T-helper 17 cell (primary cell): ENCODE measurements at regions not wholly inside any gene's neighbourhood (a gene's known extent, or its start where the extent isn't known, plus 50 kb on each side); places are given as distances from the start of the nearest gene placed in this dataset.
"Not testable (repeated sequence)": the region's sequence is repeated elsewhere in the genome, so short reads cannot be mapped to it uniquely, and the experiment has no call there.

Experiments
- ATAC-seq: fragments of 150-1000 bp; cut with Tn5 transposase; 2 replicates; pipeline ENCODE4 v1.10.0; 2021; ENCODE audit warnings: mild to moderate bottlenecking, moderate library complexity
- DNase-seq, 3 donors: peaks; one replicate each; pipeline versions ENCODE4 v3.0.0 to v3.0.0-alpha.2; 2020 to 2021
- H3K9me3 ChIP-seq: one replicate; pipeline ENCODE4 v1.7.0; 2013; ENCODE audit warnings: low read length, mild to moderate bottlenecking; ENCODE audit not compliant: control insufficient read depth, poor library complexity, severe bottlenecking
- H3K27ac Mint-ChIP-seq: one replicate; pipeline ENCODE4 v1.8.0; 2022; ENCODE audit warnings: mild to moderate bottlenecking, moderate library complexity, mixed read lengths
- H3K27me3 Mint-ChIP-seq: one replicate; pipeline ENCODE4 v1.8.0; 2022; ENCODE audit warnings: mixed read lengths
- H3K36me3 Mint-ChIP-seq: one replicate; pipeline ENCODE4 v1.8.0; 2022; ENCODE audit warnings: low read depth, mixed read lengths
- H3K4me1 Mint-ChIP-seq: one replicate; pipeline ENCODE4 v1.8.0; 2022; ENCODE audit warnings: mild to moderate bottlenecking, mixed read lengths
- H3K4me3 Mint-ChIP-seq: one replicate; pipeline ENCODE4 v1.8.0; 2022; ENCODE audit warnings: mild to moderate bottlenecking, moderate library complexity, mixed read lengths

GRCh38 chr5:93220431-93220830 lies 360.6 kb downstream of the NR2F1-AS1 start:
- Mint-ChIP-seq H3K27ac (no peak overlapping the region), H3K36me3 (no peaks in the 10 kb centered on the region), H3K4me1 (no peaks in the 10 kb centered on the region), H3K4me3 (no peak overlapping the region), H3K27me3 (no peaks in the 10 kb centered on the region)
- no peaks in the 10 kb centered on the region for H3K9me3 ChIP-seq
- ATAC-seq (no peak), DNase-seq (no peak)

- H3K4me1 Mint-ChIP-seq: no peaks in the 10 kb centered on the region
Measured at GRCh38 chr5:93219641-93220145, 361.3 kb downstream of the NR2F1-AS1 start.

GRCh38 chr5:93213111-93213794 lies 367.8 kb downstream of the NR2F1-AS1 start:
- H3K4me1 Mint-ChIP-seq, H3K9me3 ChIP-seq, ATAC-seq, DNase-seq, H3K4me3 Mint-ChIP-seq, H3K27me3 Mint-ChIP-seq, H3K36me3 Mint-ChIP-seq, H3K27ac Mint-ChIP-seq: not testable (repeated sequence)

More at GRCh38 chr5:93219641-93220145, 361.3 kb downstream of the NR2F1-AS1 start:
- no peak for DNase-seq
- Mint-ChIP-seq H3K4me3 (no peak overlapping the region), H3K27me3 (no peaks in the 10 kb centered on the region), H3K36me3 (no peaks in the 10 kb centered on the region), H3K27ac (no peak overlapping the region)
- ATAC-seq: no peak
- no peaks in the 10 kb centered on the region for H3K9me3 ChIP-seq

- Mint-ChIP-seq H3K4me1 (no peaks in the 10 kb centered on the region), H3K36me3 (no peaks in the 10 kb centered on the region), H3K4me3 (no peak overlapping the region), H3K27me3 (no peaks in the 10 kb centered on the region), H3K27ac (no peak overlapping the region)
- no peak for DNase-seq
- H3K9me3 ChIP-seq: no peaks in the 10 kb centered on the region
- ATAC-seq: no peak
Measured at GRCh38 chr5:93209476-93209875, 371.5 kb downstream of the NR2F1-AS1 start.

- Mint-ChIP-seq H3K27me3 (no peaks in the 10 kb centered on the region), H3K36me3 (no peaks in the 10 kb centered on the region), H3K27ac (no peak overlapping the region), H3K4me3 (no peak overlapping the region), H3K4me1 (no peaks in the 10 kb centered on the region)
- DNase-seq (no peak), ATAC-seq (no peak)
- H3K9me3 ChIP-seq: no peaks in the 10 kb centered on the region
Measured at GRCh38 chr5:93208141-93208751, 372.8 kb downstream of the NR2F1-AS1 start.

GRCh38 chr5:93206203-93206602 lies 374.8 kb downstream of the NR2F1-AS1 start:
- no peaks in the 10 kb centered on the region for H3K27me3 Mint-ChIP-seq
- H3K36me3 Mint-ChIP-seq: no peaks in the 10 kb centered on the region
- DNase-seq (no peak), ATAC-seq (no peak)
- no peaks in the 10 kb centered on the region for H3K9me3 ChIP-seq
- H3K4me3 Mint-ChIP-seq: no peak overlapping the region
- H3K27ac Mint-ChIP-seq: no peak overlapping the region
- no peaks in the 10 kb centered on the region for H3K4me1 Mint-ChIP-seq

- no peak for ATAC-seq
- H3K4me3 Mint-ChIP-seq: no peak overlapping the region
Measured at GRCh38 chr5:93201061-93201460, 380.0 kb downstream of the NR2F1-AS1 start.

GRCh38 chr5:93196986-93197385 lies 384.0 kb downstream of the NR2F1-AS1 start:
- H3K9me3 ChIP-seq: peaks cover 2% of the 10 kb centered on the region
- H3K36me3 Mint-ChIP-seq: no peaks in the 10 kb centered on the region
- H3K27me3 Mint-ChIP-seq: no peaks in the 10 kb centered on the region
- H3K4me1 Mint-ChIP-seq: no peaks in the 10 kb centered on the region
- no peak overlapping the region for H3K4me3 Mint-ChIP-seq
- no peak overlapping the region for H3K27ac Mint-ChIP-seq
- no peak for DNase-seq
- no peak for ATAC-seq

More at GRCh38 chr5:93201061-93201460, 380.0 kb downstream of the NR2F1-AS1 start:
- no peaks in the 10 kb centered on the region for H3K36me3 Mint-ChIP-seq
- DNase-seq: no peak
- H3K27ac Mint-ChIP-seq: no peak overlapping the region
- no peaks in the 10 kb centered on the region for H3K27me3 Mint-ChIP-seq
- no peaks in the 10 kb centered on the region for H3K4me1 Mint-ChIP-seq
- peaks cover 2% of the 10 kb centered on the region for H3K9me3 ChIP-seq

- no peak for ATAC-seq
- DNase-seq: no peak
- no peaks in the 10 kb centered on the region for H3K27me3 Mint-ChIP-seq
- H3K4me1 Mint-ChIP-seq: no peaks in the 10 kb centered on the region
- no peaks in the 10 kb centered on the region for H3K36me3 Mint-ChIP-seq
- no peak overlapping the region for H3K27ac Mint-ChIP-seq
- H3K4me3 Mint-ChIP-seq: no peak overlapping the region
- H3K9me3 ChIP-seq: no peaks in the 10 kb centered on the region
Measured at GRCh38 chr5:93193431-93194347, 387.3 kb downstream of the NR2F1-AS1 start.

- H3K4me1 Mint-ChIP-seq: no peaks in the 10 kb centered on the region
- H3K36me3 Mint-ChIP-seq: no peaks in the 10 kb centered on the region
- ATAC-seq: no peak
- no peaks in the 10 kb centered on the region for H3K27me3 Mint-ChIP-seq
- no peak overlapping the region for H3K4me3 Mint-ChIP-seq
- no peak overlapping the region for H3K27ac Mint-ChIP-seq
- H3K9me3 ChIP-seq: no peaks in the 10 kb centered on the region
- DNase-seq: no peak
Measured at GRCh38 chr5:93192683-93193082, 388.3 kb downstream of the NR2F1-AS1 start.

- ATAC-seq (no peak), DNase-seq (no peak)
- no peaks in the 10 kb centered on the region for H3K27me3 Mint-ChIP-seq
- H3K27ac Mint-ChIP-seq: no peak overlapping the region
- H3K4me1 Mint-ChIP-seq: no peaks in the 10 kb centered on the region
- no peak overlapping the region for H3K4me3 Mint-ChIP-seq
- no peaks in the 10 kb centered on the region for H3K9me3 ChIP-seq
- no peaks in the 10 kb centered on the region for H3K36me3 Mint-ChIP-seq
Measured at GRCh38 chr5:93192087-93192486, 388.9 kb downstream of the NR2F1-AS1 start.

- no peaks in the 10 kb centered on the region for H3K36me3 Mint-ChIP-seq
Measured at GRCh38 chr5:93191035-93191817, 389.8 kb downstream of the NR2F1-AS1 start.

More at GRCh38 chr5:93191035-93191817, 389.8 kb downstream of the NR2F1-AS1 start:
- no peak overlapping the region for H3K4me3 Mint-ChIP-seq
- H3K27ac Mint-ChIP-seq: no peak overlapping the region
- no peaks in the 10 kb centered on the region for H3K9me3 ChIP-seq
- ATAC-seq (no peak), DNase-seq (no peak)
- H3K4me1 Mint-ChIP-seq: no peaks in the 10 kb centered on the region
- no peaks in the 10 kb centered on the region for H3K27me3 Mint-ChIP-seq
